HG03469 (cell line): ENCODE measurements at regions not wholly inside any gene's neighbourhood (a gene's known extent, or its start where the extent isn't known, plus 50 kb on each side); places are given as distances from the start of the nearest gene placed in this dataset.
"Not testable (repeated sequence)": the region's sequence is repeated elsewhere in the genome, so short reads cannot be mapped to it uniquely, and the experiment has no call there.

Experiments used
- ATAC-seq: cut with Tn5 transposase; IDR thresholded peaks from one replicate; pipeline ENCODE4 v1.9.1; 2021; ENCODE audit warnings: mild to moderate bottlenecking, moderate library complexity, moderate number of reproducible peaks; ENCODE audit not compliant: unreplicated experiment

DNA sequence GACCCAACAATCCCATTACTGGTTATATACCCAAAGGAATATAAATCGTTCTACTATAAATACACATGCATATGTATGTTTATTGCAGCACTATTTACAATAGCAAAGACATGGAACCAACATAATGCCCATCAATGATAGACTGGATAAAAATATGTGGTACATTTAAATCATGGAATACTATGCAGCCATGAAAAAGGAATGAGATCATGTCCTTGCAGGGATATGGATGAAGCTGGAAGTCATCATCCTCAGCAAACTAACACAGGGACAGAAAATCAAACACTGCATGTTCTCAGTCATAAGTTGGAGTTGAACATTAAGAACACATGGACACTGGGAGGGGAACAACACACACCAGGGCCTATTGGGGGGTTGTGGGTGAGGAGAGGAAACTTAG lies 741.8 kb downstream of the CDH18 start:
- not testable (repeated sequence) for ATAC-seq

GRCh38 chr5:19247302-19247701 lies 740.7 kb downstream of the CDH18 start:
- no peak for ATAC-seq

DNA sequence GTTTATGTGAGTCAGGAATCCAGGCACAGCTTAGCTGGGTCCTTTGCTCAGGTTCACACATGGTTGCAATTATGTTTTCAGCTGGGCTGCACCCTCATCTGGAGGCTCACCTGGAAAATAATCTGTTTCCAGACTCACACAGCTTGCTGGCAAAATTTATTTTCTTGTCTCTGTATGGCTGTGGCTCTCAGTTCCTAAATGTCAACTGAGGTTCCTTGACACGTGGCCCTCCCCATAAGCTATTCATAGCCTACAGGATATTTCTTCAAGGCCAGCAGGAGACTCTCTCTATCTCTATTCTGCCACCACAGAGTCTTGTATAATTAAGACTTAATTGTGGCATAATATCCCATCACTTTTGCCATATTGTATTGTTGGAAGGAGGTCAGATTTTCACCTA lies 732.0 kb downstream of the CDH18 start:
- no peak for ATAC-seq

GRCh38 chr5:19258686-19259085 lies 729.3 kb downstream of the CDH18 start:
- ATAC-seq = no peak

GRCh38 chr5:19261879-19262278 lies 726.1 kb downstream of the CDH18 start:
- ATAC-seq = no peak

GRCh38 chr5:19264821-19265220 lies 723.2 kb downstream of the CDH18 start:
- ATAC-seq = no peak

DNA sequence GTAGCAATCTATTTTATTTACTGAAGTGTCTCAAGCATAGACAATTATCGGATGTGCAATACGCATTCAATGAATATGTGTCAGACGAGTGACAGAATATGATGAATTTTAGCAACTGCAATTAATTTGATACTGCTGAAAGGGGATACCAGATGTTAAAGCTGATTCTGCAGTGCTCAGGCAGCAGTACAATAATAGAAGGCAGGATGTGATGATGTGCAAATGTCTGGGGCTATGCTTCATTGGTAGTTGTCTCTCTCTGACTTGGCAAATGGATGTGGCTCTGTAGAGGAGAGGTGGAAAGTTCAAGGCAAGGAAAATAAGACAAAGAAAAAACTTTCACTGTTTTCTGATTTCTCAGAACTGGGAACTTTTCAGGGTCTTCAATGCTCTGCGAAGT lies 721.2 kb downstream of the CDH18 start:
- ATAC-seq = no peak

DNA sequence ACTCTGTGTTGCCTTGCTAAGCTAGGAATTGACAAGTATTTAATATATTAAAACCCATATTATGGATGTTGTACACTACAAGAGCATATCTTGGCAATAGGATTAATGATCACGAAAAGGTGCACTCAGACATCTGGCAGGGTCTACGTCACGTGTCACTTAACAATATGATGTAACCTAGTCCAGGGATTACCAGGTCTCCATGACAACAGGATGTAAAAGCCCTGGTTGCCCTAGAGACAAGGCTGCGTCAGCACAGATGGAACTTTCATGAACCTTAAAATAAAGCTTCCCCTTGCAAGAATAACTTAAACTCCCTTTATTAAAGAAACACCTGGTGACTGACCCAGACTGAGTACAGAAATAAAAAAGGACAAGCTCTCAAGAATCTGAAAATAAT lies 717.8 kb downstream of the CDH18 start:
- ATAC-seq = no peak

DNA sequence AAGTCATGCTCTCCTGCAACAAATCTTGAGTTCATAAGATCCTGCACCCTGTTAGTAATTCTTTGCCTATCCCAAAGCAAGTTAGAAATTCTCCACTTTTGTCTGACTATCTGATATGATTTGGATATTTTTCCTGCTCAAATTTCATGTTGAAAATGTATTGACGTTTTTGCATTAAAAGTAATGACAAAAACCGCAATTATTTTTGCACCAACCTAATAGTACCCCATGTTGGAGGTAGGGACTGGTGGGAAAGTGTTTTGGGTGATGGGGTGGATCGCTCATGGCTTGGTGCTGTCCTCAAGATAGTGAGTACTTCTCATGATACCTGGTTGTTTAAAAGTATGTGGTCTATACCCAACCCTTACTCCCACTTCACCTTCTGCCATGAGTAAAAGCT lies 713.4 kb downstream of the CDH18 start:
- ATAC-seq = no peak

- ATAC-seq = no peak
Measured at GRCh38 chr5:19285286-19285685, 702.7 kb downstream of the CDH18 start.

- ATAC-seq = not testable (repeated sequence)
Measured at GRCh38 chr5:19287548-19288277, 700.3 kb downstream of the CDH18 start.

- ATAC-seq = not testable (repeated sequence)
Measured at GRCh38 chr5:19288311-19288710, 699.7 kb downstream of the CDH18 start.

DNA sequence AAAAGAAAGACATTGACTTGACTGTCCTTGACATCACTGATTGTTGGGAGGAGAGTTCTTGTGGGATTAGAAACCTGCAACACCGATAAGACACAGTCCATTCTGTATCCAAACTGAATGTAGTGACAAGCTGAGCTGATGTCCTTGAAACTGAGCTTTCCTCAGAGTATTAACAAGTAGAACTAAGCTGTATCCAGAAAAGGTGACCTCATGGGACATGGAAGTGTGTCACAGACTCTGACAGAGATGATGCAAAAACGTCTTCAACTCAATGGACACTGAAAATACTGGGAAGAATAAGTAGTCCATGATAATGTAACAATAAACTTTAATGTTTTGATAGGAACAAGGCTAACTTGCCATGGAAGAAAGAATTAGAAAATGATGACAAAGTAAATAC lies 690.1 kb downstream of the CDH18 start:
- ATAC-seq = no peak

GRCh38 chr5:19301271-19301670 lies 686.7 kb downstream of the CDH18 start:
- no peak for ATAC-seq

GRCh38 chr5:19314840-19315239 lies 673.2 kb downstream of the CDH18 start:
- no peak for ATAC-seq

GRCh38 chr5:19319252-19319651 lies 668.7 kb downstream of the CDH18 start:
- no peak for ATAC-seq

- no peak for ATAC-seq
Measured at GRCh38 chr5:19322716-19323485, 665.1 kb downstream of the CDH18 start.

- ATAC-seq = no peak
Measured at GRCh38 chr5:19334278-19334677, 653.7 kb downstream of the CDH18 start.

- ATAC-seq = no peak
Measured at GRCh38 chr5:19342942-19343341, 645.1 kb downstream of the CDH18 start.

GRCh38 chr5:19352120-19352519 lies 635.9 kb downstream of the CDH18 start:
- no peak for ATAC-seq

DNA sequence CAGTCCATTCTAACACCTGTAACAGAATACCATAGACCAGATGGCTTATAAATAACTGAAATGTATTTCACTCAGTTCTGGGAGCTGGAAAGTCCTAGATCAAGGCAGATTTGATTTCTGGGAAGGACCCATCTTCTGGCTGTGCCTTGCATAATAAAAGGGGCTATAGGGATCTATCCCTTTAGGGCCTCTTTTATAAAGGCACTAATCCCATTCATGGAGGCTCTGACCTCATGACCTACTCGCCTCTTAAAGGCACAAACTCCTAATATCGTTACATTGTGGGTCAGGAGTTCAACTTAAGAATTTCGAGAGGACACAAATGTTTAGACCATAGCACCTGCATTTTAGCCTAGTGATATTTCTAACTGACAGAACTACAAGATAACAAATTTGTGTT lies 619.0 kb downstream of the CDH18 start:
- ATAC-seq = no peak

DNA sequence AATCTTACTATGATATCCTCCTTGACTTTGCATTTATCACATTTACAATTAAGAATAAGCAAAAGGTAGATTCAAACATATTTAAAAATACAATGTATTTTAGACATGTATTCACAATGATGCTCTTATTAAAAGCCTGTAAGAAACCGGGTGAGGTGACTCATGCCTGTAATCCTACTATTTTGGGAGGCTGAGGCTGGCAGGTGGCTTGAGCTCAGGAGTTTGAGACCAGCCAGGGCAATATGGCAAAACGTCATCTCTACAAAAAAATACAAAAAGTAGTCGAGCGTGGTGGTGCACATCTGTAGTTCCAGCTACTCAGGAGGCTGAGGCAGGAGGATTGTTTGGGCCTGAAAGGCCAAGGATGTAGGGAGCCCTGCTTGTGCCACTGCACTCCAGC lies 618.4 kb downstream of the CDH18 start:
- ATAC-seq = no peak
